Adipocyte (in vitro differentiated cells): ENCODE measurements at regions not wholly inside any gene's neighbourhood (a gene's known extent, or its start where the extent isn't known, plus 50 kb on each side); places are given as distances from the start of the nearest gene placed in this dataset.
"Not testable (repeated sequence)": the region's sequence is repeated elsewhere in the genome, so short reads cannot be mapped to it uniquely, and the experiment has no call there.

Experiments used
- DNase-seq: peaks from one replicate; pipeline ENCODE4 v3.0.0-alpha.2; 2015; ENCODE audit warnings: low read depth
- H3K27me3 ChIP-seq: replicated peaks from 2 replicates; pipeline ENCODE4 v1.7.0; 2013; ENCODE audit warnings: mild to moderate bottlenecking, low read length, moderate library complexity; ENCODE audit not compliant: control insufficient read depth, insufficient read depth
- H3K36me3 ChIP-seq: 2 replicates; pipeline ENCODE4 v1.7.0; 2013; ENCODE audit warnings: low read length, mild to moderate bottlenecking, moderate library complexity; ENCODE audit not compliant: control insufficient read depth, insufficient read depth, severe bottlenecking
- H3K4me1 ChIP-seq: 2 replicates; pipeline ENCODE4 v1.7.0; 2013; ENCODE audit warnings: mild to moderate bottlenecking, low read length, moderate library complexity; ENCODE audit not compliant: control insufficient read depth, insufficient read depth
- H3K4me3 ChIP-seq: 2 replicates; pipeline ENCODE4 v1.7.0; 2013; ENCODE audit warnings: mild to moderate bottlenecking, low read length, moderate library complexity
- H3K9ac ChIP-seq: 2 replicates; pipeline ENCODE4 v1.7.0; 2013; ENCODE audit warnings: mild to moderate bottlenecking, low read length, moderate library complexity
- H3K9me3 ChIP-seq: 2 replicates; pipeline ENCODE4 v1.7.0; 2013; ENCODE audit warnings: mild to moderate bottlenecking, low read length, moderate library complexity; ENCODE audit not compliant: control insufficient read depth

GRCh38 chr13:22929381-22930126 is 251.2 kb upstream of the SGCG start:
- no peaks in the 10 kb centered on the region for H3K36me3 ChIP-seq
- H3K9me3 ChIP-seq, result no peaks in the 10 kb centered on the region
- H3K27me3 ChIP-seq, result no peaks in the 10 kb centered on the region
- H3K4me1 ChIP-seq, result no peaks in the 10 kb centered on the region
- H3K4me3 ChIP-seq, result no peak overlapping the region
- no peak for DNase-seq
- no peak overlapping the region for H3K9ac ChIP-seq

- H3K4me3 ChIP-seq, result no peak overlapping the region
- H3K27me3 ChIP-seq, result peaks cover 3% of the 10 kb centered on the region
- no peaks in the 10 kb centered on the region for H3K36me3 ChIP-seq
- no peaks in the 10 kb centered on the region for H3K4me1 ChIP-seq
- no peak overlapping the region for H3K9ac ChIP-seq
- no peaks in the 10 kb centered on the region for H3K9me3 ChIP-seq
- no peak for DNase-seq
Measured at GRCh38 chr13:22931576-22931975, 249.2 kb upstream of the SGCG start.

- not testable (repeated sequence) for H3K36me3 ChIP-seq, H3K27me3 ChIP-seq, H3K9ac ChIP-seq, DNase-seq, H3K4me3 ChIP-seq, H3K4me1 ChIP-seq, H3K9me3 ChIP-seq
Measured at GRCh38 chr13:22932632-22933412, 248.0 kb upstream of the SGCG start.

- no peaks in the 10 kb centered on the region for H3K4me1 ChIP-seq
- no peak for DNase-seq
- H3K36me3 ChIP-seq, result no peaks in the 10 kb centered on the region
- no peak overlapping the region for H3K9ac ChIP-seq
- H3K27me3 ChIP-seq, result peaks cover 3% of the 10 kb centered on the region
- H3K9me3 ChIP-seq, result no peaks in the 10 kb centered on the region
- H3K4me3 ChIP-seq, result no peak overlapping the region
Measured at GRCh38 chr13:22933571-22934181, 247.1 kb upstream of the SGCG start.

- Histone ChIP-seq H3K9ac (no peak overlapping the region), H3K9me3 (no peaks in the 10 kb centered on the region), H3K4me1 (no peaks in the 10 kb centered on the region), H3K27me3 (peaks cover 3% of the 10 kb centered on the region), H3K4me3 (no peak overlapping the region), H3K36me3 (no peaks in the 10 kb centered on the region)
- DNase-seq, result no peak
Measured at GRCh38 chr13:22934744-22935523, 245.8 kb upstream of the SGCG start.

GRCh38 chr13:22936228-22936627 is 244.6 kb upstream of the SGCG start:
- Histone ChIP-seq H3K4me3 (no peak overlapping the region), H3K9ac (no peak overlapping the region), H3K36me3 (no peaks in the 10 kb centered on the region), H3K9me3 (no peaks in the 10 kb centered on the region), H3K27me3 (peaks cover 3% of the 10 kb centered on the region), H3K4me1 (no peaks in the 10 kb centered on the region)
- DNase-seq, result no peak

- Histone ChIP-seq H3K27me3 (peaks cover 3% of the 10 kb centered on the region), H3K36me3 (no peaks in the 10 kb centered on the region), H3K9me3 (no peaks in the 10 kb centered on the region), H3K4me1 (no peaks in the 10 kb centered on the region), H3K4me3 (no peak overlapping the region), H3K9ac (no peak overlapping the region)
- DNase-seq, result no peak
Measured at GRCh38 chr13:22937241-22937640, 243.5 kb upstream of the SGCG start.

- Histone ChIP-seq H3K9ac (no peak overlapping the region), H3K4me3 (no peak overlapping the region), H3K4me1 (no peaks in the 10 kb centered on the region), H3K9me3 (no peaks in the 10 kb centered on the region), H3K27me3 (peaks cover 3% of the 10 kb centered on the region), H3K36me3 (no peaks in the 10 kb centered on the region)
- no peak for DNase-seq
Measured at GRCh38 chr13:22937953-22938352, 242.8 kb upstream of the SGCG start.

GRCh38 chr13:22938576-22938975 is 242.2 kb upstream of the SGCG start:
- no peak for DNase-seq
- Histone ChIP-seq H3K9me3 (no peaks in the 10 kb centered on the region), H3K27me3 (peaks cover 3% of the 10 kb centered on the region), H3K4me3 (no peak overlapping the region), H3K4me1 (no peaks in the 10 kb centered on the region), H3K9ac (no peak overlapping the region), H3K36me3 (no peaks in the 10 kb centered on the region)

GRCh38 chr13:22939157-22939556 is 241.6 kb upstream of the SGCG start:
- Histone ChIP-seq H3K4me1 (no peaks in the 10 kb centered on the region), H3K4me3 (no peak overlapping the region), H3K9ac (no peak overlapping the region), H3K36me3 (no peaks in the 10 kb centered on the region), H3K9me3 (no peaks in the 10 kb centered on the region), H3K27me3 (peaks cover 3% of the 10 kb centered on the region)
- DNase-seq, result no peak
